OCI-LY7 (cell line): ENCODE measurements at regions not wholly inside any gene's neighbourhood (a gene's known extent, or its start where the extent isn't known, plus 50 kb on each side); places are given as distances from the start of the nearest gene placed in this dataset.
"Not testable (repeated sequence)": the region's sequence is repeated elsewhere in the genome, so short reads cannot be mapped to it uniquely, and the experiment has no call there.

Experiments used
- BruUV-seq: library from RNA; stranded (reverse); fragments of 400-500 nt; replicated peaks from 2 replicates; lab custom pipeline; 2021; lab: Mats Ljungman, UMichigan
- CTCF ChIA-PET: fragments of 300-600 bp; sonication (Branson Sonifier 250); formaldehyde crosslinking; loops from one replicate; lab custom pipeline; 2022; ENCODE audit warnings: antibody characterized with exemption; ENCODE audit not compliant: unreplicated experiment; lab: Charles Lee
- POLR2A ChIA-PET: fragments of 300-600 bp; sonication (Branson Sonifier 250); formaldehyde crosslinking; loops from one replicate; lab custom pipeline; 2022; ENCODE audit warnings: antibody characterized with exemption; lab: Charles Lee
- DNase-seq: peaks from one replicate; pipeline ENCODE4 v3.0.0-alpha.2; 2015; ENCODE audit warnings: low spot score
- H2AFZ ChIP-seq: fragments of 200-600 bp; sonication (generic), shearing (Covaris generic); 2 replicates; pipeline ENCODE4 v1.6.1; 2014; ENCODE audit warnings: mild to moderate bottlenecking, antibody characterized with exemption, low read length, moderate library complexity
- H3K27ac ChIP-seq: fragments of 200-600 bp; sonication (generic); 2 replicates; pipeline ENCODE4 v1.5.1; 2014; ENCODE audit warnings: mixed run types, low read depth, mild to moderate bottlenecking, moderate library complexity, low read length, inconsistent platforms; ENCODE audit not compliant: poor library complexity, severe bottlenecking
- H3K36me3 ChIP-seq: fragments of 200-600 bp; sonication (generic); 2 replicates; pipeline ENCODE4 v1.6.1; 2014; ENCODE audit warnings: mild to moderate bottlenecking, antibody characterized with exemption, low read length, moderate library complexity, mixed read lengths; ENCODE audit not compliant: insufficient read depth
- H3K4me1 ChIP-seq: fragments of 200-600 bp; sonication (generic); 2 replicates; pipeline ENCODE4 v1.5.1; 2014; ENCODE audit warnings: mild to moderate bottlenecking, low read length; ENCODE audit not compliant: insufficient read depth, poor library complexity, severe bottlenecking
- H3K4me2 ChIP-seq: fragments of 200-600 bp; sonication (generic); 2 replicates; pipeline ENCODE4 v1.6.1; 2014; ENCODE audit warnings: mild to moderate bottlenecking, low read length
- H3K4me3 ChIP-seq: fragments of 200-600 bp; sonication (generic); 2 replicates; pipeline ENCODE4 v1.5.1; 2014; ENCODE audit warnings: mild to moderate bottlenecking, low read depth, low read length; ENCODE audit not compliant: poor library complexity, severe bottlenecking
- H3K79me2 ChIP-seq: fragments of 200-600 bp; sonication (generic); 2 replicates; pipeline ENCODE4 v1.6.1; 2016; ENCODE audit warnings: low read depth, mild to moderate bottlenecking, low read length, moderate library complexity, mixed read lengths; ENCODE audit not compliant: insufficient read depth
- H3K9me2 ChIP-seq: fragments of 200-600 bp; sonication (generic); 2 replicates; pipeline ENCODE4 v1.6.1; 2016; ENCODE audit warnings: mild to moderate bottlenecking, low read length, mixed read lengths; ENCODE audit not compliant: insufficient read depth
- H3K9me3 ChIP-seq: fragments of 200-600 bp; sonication (generic); 2 replicates; pipeline ENCODE4 v1.6.1; 2014; ENCODE audit warnings: mild to moderate bottlenecking, mixed run types, low read length, mixed read lengths
- H4K20me1 ChIP-seq: fragments of 200-600 bp; sonication (generic); 2 replicates; pipeline ENCODE4 v1.6.1; 2014; ENCODE audit warnings: mild to moderate bottlenecking, antibody characterized with exemption, low read length, moderate library complexity, mixed read lengths; ENCODE audit not compliant: insufficient read depth
- CTCF ChIP-seq: fragments of 200-600 bp; sonication (generic); conservative IDR thresholded peaks from 2 replicates; pipeline ENCODE4 v1.5.1; 2014; ENCODE audit warnings: mild to moderate bottlenecking, antibody characterized with exemption, low read length, moderate library complexity, mixed read lengths
- EZH2phosphoT487 ChIP-seq: fragments of 200-600 bp; sonication (generic); IDR thresholded peaks from 2 replicates; pipeline ENCODE4 v1.6.1; 2018; ENCODE audit warnings: low read depth, borderline replicate concordance, mild to moderate bottlenecking, mixed run types, antibody characterized with exemption, low read length, moderate library complexity, mixed read lengths
- intact Hi-C: fragments of 100-400 bp; cut with micrococcal nuclease; formaldehyde crosslinking; loops from one replicate; pipeline ENCODE4 v1.10.0; 2022; ENCODE audit not compliant: unreplicated experiment

GRCh38 chr9:75455444-75455921 lies 367.2 kb downstream of the OSTF1 start:
- Histone ChIP-seq H3K79me2 (no peaks in the 10 kb centered on the region), H3K9me3 (no peaks in the 10 kb centered on the region), H4K20me1 (no peaks in the 10 kb centered on the region), H3K9me2 (no peaks in the 10 kb centered on the region), H3K4me1 (peaks cover 20% of the 10 kb centered on the region), H3K27ac (no peak overlapping the region), H3K4me3 (no peak overlapping the region), H2AFZ (no peak overlapping the region), H3K36me3 (no peaks in the 10 kb centered on the region), H3K4me2 (peak overlapping the region; percentile 51)
- ChIA-PET CTCF (no interaction called here), POLR2A (interaction anchor here (1.0 kb wide), 1 partner anchor 10 kb away, joined by 4 read pairs; no protein-coding TSS in a partner anchor)
- TF ChIP-seq EZH2phosphoT487: no peak
- TF ChIP-seq CTCF: no peak
- DNase-seq: peak; percentile 60
- intact Hi-C loops: no loop called here
- no TSS peak for BruUV-seq

GRCh38 chr9:75456698-75457097 lies 368.4 kb downstream of the OSTF1 start:
- Histone ChIP-seq H2AFZ (no peak overlapping the region), H3K9me3 (no peaks in the 10 kb centered on the region), H3K36me3 (no peaks in the 10 kb centered on the region), H3K4me2 (no peak overlapping the region), H3K9me2 (no peaks in the 10 kb centered on the region), H3K4me1 (peaks cover 20% of the 10 kb centered on the region), H4K20me1 (no peaks in the 10 kb centered on the region), H3K79me2 (no peaks in the 10 kb centered on the region), H3K27ac (no peak overlapping the region), H3K4me3 (no peak overlapping the region)
- TF ChIP-seq CTCF (no peak), EZH2phosphoT487 (no peak)
- DNase-seq: no peak
- intact Hi-C loops: no loop called here
- no TSS peak for BruUV-seq
- POLR2A ChIA-PET: no interaction called here
- CTCF ChIA-PET: no interaction called here

GRCh38 chr9:75457474-75458011 lies 369.2 kb downstream of the OSTF1 start:
- Histone ChIP-seq H3K36me3 (no peaks in the 10 kb centered on the region), H3K9me3 (no peaks in the 10 kb centered on the region), H3K4me2 (no peak overlapping the region), H3K4me1 (peaks cover 20% of the 10 kb centered on the region), H3K4me3 (no peak overlapping the region), H3K79me2 (no peaks in the 10 kb centered on the region), H2AFZ (no peak overlapping the region), H3K9me2 (no peaks in the 10 kb centered on the region), H4K20me1 (no peaks in the 10 kb centered on the region), H3K27ac (no peak overlapping the region)
- no peak for DNase-seq
- no TSS peak for BruUV-seq
- CTCF ChIA-PET: no interaction called here
- intact Hi-C loops: no loop called here
- POLR2A ChIA-PET: no interaction called here
- TF ChIP-seq EZH2phosphoT487 (no peak), CTCF (no peak)

- POLR2A ChIA-PET, H3K27ac ChIP-seq: not testable (repeated sequence)
Observed at GRCh38 chr9:75459311-75459710, 371.0 kb downstream of the OSTF1 start.

More at GRCh38 chr9:75459311-75459710, 371.0 kb downstream of the OSTF1 start:
- H2AFZ ChIP-seq, DNase-seq, H3K9me3 ChIP-seq, H3K9me2 ChIP-seq, H3K4me3 ChIP-seq, CTCF ChIA-PET, H3K36me3 ChIP-seq, intact Hi-C loops, BruUV-seq, H3K79me2 ChIP-seq, H3K4me2 ChIP-seq, H4K20me1 ChIP-seq: not testable (repeated sequence)
- H3K4me1 ChIP-seq: peaks cover 20% of the 10 kb centered on the region
